ENCODE measurements at regions not wholly inside any gene's neighbourhood (a gene's known extent, or its start where the extent isn't known, plus 50 kb on each side); places are given as distances from the start of the nearest gene placed in this dataset.

- no peak for TF ChIP-seq ZNF565 (CRISPR knock-in tag; conservative IDR thresholded peaks at IDR 0.05; ENCODE audit: low read depth)
- no peak for TF ChIP-seq TOX (CRISPR knock-in tag; IDR thresholded peaks at IDR 0.05; ENCODE audit: borderline replicate concordance)
- no peak for TF ChIP-seq BACH2 (CRISPR knock-in tag; IDR thresholded peaks at IDR 0.05; ENCODE audit: borderline replicate concordance)
- TF ChIP-seq ZNF8 (CRISPR knock-in tag; IDR thresholded peaks at IDR 0.05): no peak
- TF ChIP-seq ARNTL (CRISPR knock-in tag; IDR thresholded peaks at IDR 0.05; ENCODE audit: borderline replicate concordance, low read depth): no peak
- no peak for TF ChIP-seq PPARA (CRISPR knock-in tag; IDR thresholded peaks at IDR 0.05; ENCODE audit: borderline replicate concordance)
- TF ChIP-seq GLIS3 (CRISPR knock-in tag; IDR thresholded peaks at IDR 0.05): no peak
- TF ChIP-seq ZFP30 (CRISPR knock-in tag; IDR thresholded peaks at IDR 0.05): no peak
- TF ChIP-seq RARB (CRISPR knock-in tag; IDR thresholded peaks at IDR 0.05): no peak
- TF ChIP-seq CREB5 (CRISPR knock-in tag; IDR thresholded peaks at IDR 0.05; ENCODE audit: low read depth): no peak
- TF ChIP-seq PATZ1 (CRISPR knock-in tag; IDR thresholded peaks at IDR 0.05; ENCODE audit: borderline replicate concordance): no peak
These were observed 148.8 kb upstream of the RPS6KA2 start for GRCh38 chr6:166775923-166776220.

Measured in SK-N-SH treated with all-trans-retinoic acid at 6 μM for 48 hours (cell line).